ENCODE measurements at regions not wholly inside any gene's neighbourhood (a gene's known extent, or its start where the extent isn't known, plus 50 kb on each side); places are given as distances from the start of the nearest gene placed in this dataset.

DNA sequence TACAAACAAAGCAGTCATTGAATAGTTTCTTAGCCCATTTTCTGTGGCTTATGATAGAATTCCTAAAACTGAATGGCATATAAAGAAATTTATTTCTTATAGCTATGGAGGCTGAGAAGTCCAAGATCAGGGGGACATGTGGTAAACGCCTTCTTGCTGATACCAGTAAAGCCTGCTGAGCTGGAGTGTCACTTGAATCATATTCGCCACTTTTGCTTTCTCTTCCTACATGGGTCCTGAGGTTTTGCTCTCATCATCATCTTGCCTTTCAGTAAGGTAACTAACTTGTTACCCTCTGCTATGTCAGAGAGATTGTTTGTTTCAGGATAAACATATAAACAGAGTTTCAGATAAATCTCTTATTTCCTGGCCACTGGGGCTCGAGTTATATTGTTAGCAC lies 203.3 kb upstream of the DMRT1 start:
- TF ChIP-seq, protein P1, sequence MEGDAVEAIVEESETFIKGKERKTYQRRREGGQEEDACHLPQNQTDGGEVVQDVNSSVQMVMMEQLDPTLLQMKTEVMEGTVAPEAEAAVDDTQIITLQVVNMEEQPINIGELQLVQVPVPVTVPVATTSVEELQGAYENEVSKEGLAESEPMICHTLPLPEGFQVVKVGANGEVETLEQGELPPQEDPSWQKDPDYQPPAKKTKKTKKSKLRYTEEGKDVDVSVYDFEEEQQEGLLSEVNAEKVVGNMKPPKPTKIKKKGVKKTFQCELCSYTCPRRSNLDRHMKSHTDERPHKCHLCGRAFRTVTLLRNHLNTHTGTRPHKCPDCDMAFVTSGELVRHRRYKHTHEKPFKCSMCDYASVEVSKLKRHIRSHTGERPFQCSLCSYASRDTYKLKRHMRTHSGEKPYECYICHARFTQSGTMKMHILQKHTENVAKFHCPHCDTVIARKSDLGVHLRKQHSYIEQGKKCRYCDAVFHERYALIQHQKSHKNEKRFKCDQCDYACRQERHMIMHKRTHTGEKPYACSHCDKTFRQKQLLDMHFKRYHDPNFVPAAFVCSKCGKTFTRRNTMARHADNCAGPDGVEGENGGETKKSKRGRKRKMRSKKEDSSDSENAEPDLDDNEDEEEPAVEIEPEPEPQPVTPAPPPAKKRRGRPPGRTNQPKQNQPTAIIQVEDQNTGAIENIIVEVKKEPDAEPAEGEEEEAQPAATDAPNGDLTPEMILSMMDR (IDR thresholded peaks at IDR 0.05) = no peak
- no peak for TF ChIP-seq POLR2A (IDR thresholded peaks at IDR 0.05; ENCODE audit: low read length)
- TF ChIP-seq, protein P2, sequence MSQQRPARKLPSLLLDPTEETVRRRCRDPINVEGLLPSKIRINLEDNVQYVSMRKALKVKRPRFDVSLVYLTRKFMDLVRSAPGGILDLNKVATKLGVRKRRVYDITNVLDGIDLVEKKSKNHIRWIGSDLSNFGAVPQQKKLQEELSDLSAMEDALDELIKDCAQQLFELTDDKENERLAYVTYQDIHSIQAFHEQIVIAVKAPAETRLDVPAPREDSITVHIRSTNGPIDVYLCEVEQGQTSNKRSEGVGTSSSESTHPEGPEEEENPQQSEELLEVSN (IDR thresholded peaks at IDR 0.05; ENCODE audit: borderline replicate concordance, low read depth) = no peak

All from A549 (cell line).